ENCODE measurements at regions not wholly inside any gene's neighbourhood (a gene's known extent, or its start where the extent isn't known, plus 50 kb on each side); places are given as distances from the start of the nearest gene placed in this dataset.

DNA sequence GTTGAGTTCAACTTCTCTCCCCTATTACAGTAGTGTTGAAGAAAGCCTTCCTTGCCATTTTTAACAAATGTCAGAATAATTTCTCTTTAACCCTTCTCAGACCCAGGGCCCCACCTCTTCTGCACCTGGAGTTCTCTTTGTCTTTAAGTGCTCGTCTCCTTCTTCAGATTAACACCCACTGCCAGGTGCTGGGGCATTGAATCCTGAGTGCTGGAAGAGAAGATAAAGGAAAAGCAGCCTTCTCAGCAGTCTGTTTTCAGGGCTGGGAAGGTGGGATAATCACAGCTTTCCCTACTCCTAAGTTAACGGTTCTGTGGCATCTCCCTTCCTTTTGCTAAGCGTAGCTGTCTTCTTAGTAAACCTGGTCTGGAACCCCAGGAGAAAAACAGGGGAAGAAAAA is 114.6 kb upstream of the TAB2 start:
- DNase-seq (ENCODE audit: low spot score): no peak
- BruUV-seq (replicated peaks): no TSS peak
- no peaks in the 10 kb centered on the region for H3K4me1 ChIP-seq (ENCODE audit: insufficient read depth, low read length, poor library complexity, severe bottlenecking)
- CTCF ChIA-PET: no interaction called here
- no peaks in the 10 kb centered on the region for H3K27me3 ChIP-seq (replicated peaks; ENCODE audit: insufficient read depth, low read depth, low read length, poor library complexity)
- H3K4me3 ChIP-seq (ENCODE audit: low read depth, low read length, poor library complexity, severe bottlenecking): no peak overlapping the region
- H3K9me3 ChIP-seq (ENCODE audit: low read depth, low read length, poor library complexity, severe bottlenecking): no peaks in the 10 kb centered on the region
- TF ChIP-seq, protein P1, sequence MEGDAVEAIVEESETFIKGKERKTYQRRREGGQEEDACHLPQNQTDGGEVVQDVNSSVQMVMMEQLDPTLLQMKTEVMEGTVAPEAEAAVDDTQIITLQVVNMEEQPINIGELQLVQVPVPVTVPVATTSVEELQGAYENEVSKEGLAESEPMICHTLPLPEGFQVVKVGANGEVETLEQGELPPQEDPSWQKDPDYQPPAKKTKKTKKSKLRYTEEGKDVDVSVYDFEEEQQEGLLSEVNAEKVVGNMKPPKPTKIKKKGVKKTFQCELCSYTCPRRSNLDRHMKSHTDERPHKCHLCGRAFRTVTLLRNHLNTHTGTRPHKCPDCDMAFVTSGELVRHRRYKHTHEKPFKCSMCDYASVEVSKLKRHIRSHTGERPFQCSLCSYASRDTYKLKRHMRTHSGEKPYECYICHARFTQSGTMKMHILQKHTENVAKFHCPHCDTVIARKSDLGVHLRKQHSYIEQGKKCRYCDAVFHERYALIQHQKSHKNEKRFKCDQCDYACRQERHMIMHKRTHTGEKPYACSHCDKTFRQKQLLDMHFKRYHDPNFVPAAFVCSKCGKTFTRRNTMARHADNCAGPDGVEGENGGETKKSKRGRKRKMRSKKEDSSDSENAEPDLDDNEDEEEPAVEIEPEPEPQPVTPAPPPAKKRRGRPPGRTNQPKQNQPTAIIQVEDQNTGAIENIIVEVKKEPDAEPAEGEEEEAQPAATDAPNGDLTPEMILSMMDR (conservative IDR thresholded peaks at IDR 0.05; ENCODE audit: low read depth, low read length): no peak
- H3K27ac ChIP-seq (ENCODE audit: low read depth, low read length, poor library complexity, severe bottlenecking): no peak overlapping the region
- intact Hi-C loops (cut with micrococcal nuclease; ENCODE audit: unreplicated experiment): no loop called here
- POLR2A ChIA-PET (ENCODE audit: low non-redundant PET): no interaction called here
- no peaks in the 10 kb centered on the region for H3K36me3 ChIP-seq (ENCODE audit: insufficient read depth, low read length, poor library complexity, severe bottlenecking)

GRCh38 chr6:149203509-149203908 is 114.0 kb upstream of the TAB2 start:
- intact Hi-C loops (cut with micrococcal nuclease; ENCODE audit: unreplicated experiment): no loop called here
- no TSS peak for BruUV-seq (replicated peaks)
- no peak for DNase-seq (ENCODE audit: low spot score)
- ChIA-PET CTCF (no interaction called here), POLR2A (ENCODE audit: low non-redundant PET) (no interaction called here)
- Histone ChIP-seq H3K4me1 (ENCODE audit: insufficient read depth, low read length, poor library complexity, severe bottlenecking) (no peaks in the 10 kb centered on the region), H3K27me3 (replicated peaks; ENCODE audit: insufficient read depth, low read depth, low read length, poor library complexity) (no peaks in the 10 kb centered on the region), H3K27ac (ENCODE audit: low read depth, low read length, poor library complexity, severe bottlenecking) (no peak overlapping the region), H3K9me3 (ENCODE audit: low read depth, low read length, poor library complexity, severe bottlenecking) (no peaks in the 10 kb centered on the region), H3K4me3 (ENCODE audit: low read depth, low read length, poor library complexity, severe bottlenecking) (no peak overlapping the region), H3K36me3 (ENCODE audit: insufficient read depth, low read length, poor library complexity, severe bottlenecking) (no peaks in the 10 kb centered on the region)
- TF ChIP-seq EZH2 (IDR thresholded peaks at IDR 0.05; ENCODE audit: borderline replicate concordance, low read depth, low read length, poor library complexity, severe bottlenecking): no peak
- TF ChIP-seq, protein P1 (conservative IDR thresholded peaks at IDR 0.05; ENCODE audit: low read depth, low read length): no peak

DNA sequence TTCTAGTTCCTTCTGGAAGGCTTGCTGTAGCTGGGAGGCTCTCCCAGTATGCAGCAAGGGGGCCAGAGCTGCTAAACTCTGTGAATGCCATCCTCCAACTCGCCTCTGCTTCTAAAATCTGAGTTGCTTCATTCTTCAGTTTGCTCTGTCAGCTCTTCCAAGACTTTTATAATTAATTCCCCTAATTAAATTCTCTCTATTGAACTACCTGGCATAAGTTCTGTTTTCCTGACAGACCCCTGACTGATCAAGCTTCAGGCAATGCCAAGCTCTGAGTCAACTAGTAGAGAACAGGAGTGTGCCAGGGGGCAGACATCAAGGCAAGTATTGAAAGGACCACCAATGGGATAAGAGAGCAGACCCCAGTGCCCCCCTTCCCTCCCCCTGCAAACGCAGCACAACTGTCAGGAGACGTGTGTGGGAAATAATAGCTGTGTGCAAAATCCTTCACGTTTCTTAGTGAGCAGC is 109.3 kb upstream of the TAB2 start:
- H3K4me1 ChIP-seq (ENCODE audit: insufficient read depth, low read length, poor library complexity, severe bottlenecking): no peaks in the 10 kb centered on the region
- no peak overlapping the region for H3K4me3 ChIP-seq (ENCODE audit: low read depth, low read length, poor library complexity, severe bottlenecking)
- no TSS peak for BruUV-seq (replicated peaks)
- intact Hi-C loops (cut with micrococcal nuclease; ENCODE audit: unreplicated experiment): no loop called here
- ChIA-PET POLR2A (ENCODE audit: low non-redundant PET) (no interaction called here), CTCF (interaction anchor here (0.5 kb wide), 1 partner anchor 584 kb away, joined by 11 read pairs; no protein-coding TSS in a partner anchor)
- DNase-seq (ENCODE audit: low spot score): no peak
- no peaks in the 10 kb centered on the region for H3K27me3 ChIP-seq (replicated peaks; ENCODE audit: insufficient read depth, low read depth, low read length, poor library complexity)
- H3K36me3 ChIP-seq (ENCODE audit: insufficient read depth, low read length, poor library complexity, severe bottlenecking): no peaks in the 10 kb centered on the region
- H3K27ac ChIP-seq (ENCODE audit: low read depth, low read length, poor library complexity, severe bottlenecking): no peak overlapping the region
- no peaks in the 10 kb centered on the region for H3K9me3 ChIP-seq (ENCODE audit: low read depth, low read length, poor library complexity, severe bottlenecking)
- TF ChIP-seq EZH2 (IDR thresholded peaks at IDR 0.05; ENCODE audit: borderline replicate concordance, low read depth, low read length, poor library complexity, severe bottlenecking): no peak
- TF ChIP-seq, protein P1 (conservative IDR thresholded peaks at IDR 0.05; ENCODE audit: low read depth, low read length): no peak
